GM21717 (cell line): ENCODE measurements at regions not wholly inside any gene's neighbourhood (a gene's known extent, or its start where the extent isn't known, plus 50 kb on each side); places are given as distances from the start of the nearest gene placed in this dataset.
"Not testable (repeated sequence)": the region's sequence is repeated elsewhere in the genome, so short reads cannot be mapped to it uniquely, and the experiment has no call there.

Experiments used
- ATAC-seq: cut with Tn5 transposase; IDR thresholded peaks from one replicate; pipeline ENCODE4 v1.9.1; 2021; ENCODE audit warnings: mild to moderate bottlenecking, moderate library complexity; ENCODE audit not compliant: unreplicated experiment

DNA sequence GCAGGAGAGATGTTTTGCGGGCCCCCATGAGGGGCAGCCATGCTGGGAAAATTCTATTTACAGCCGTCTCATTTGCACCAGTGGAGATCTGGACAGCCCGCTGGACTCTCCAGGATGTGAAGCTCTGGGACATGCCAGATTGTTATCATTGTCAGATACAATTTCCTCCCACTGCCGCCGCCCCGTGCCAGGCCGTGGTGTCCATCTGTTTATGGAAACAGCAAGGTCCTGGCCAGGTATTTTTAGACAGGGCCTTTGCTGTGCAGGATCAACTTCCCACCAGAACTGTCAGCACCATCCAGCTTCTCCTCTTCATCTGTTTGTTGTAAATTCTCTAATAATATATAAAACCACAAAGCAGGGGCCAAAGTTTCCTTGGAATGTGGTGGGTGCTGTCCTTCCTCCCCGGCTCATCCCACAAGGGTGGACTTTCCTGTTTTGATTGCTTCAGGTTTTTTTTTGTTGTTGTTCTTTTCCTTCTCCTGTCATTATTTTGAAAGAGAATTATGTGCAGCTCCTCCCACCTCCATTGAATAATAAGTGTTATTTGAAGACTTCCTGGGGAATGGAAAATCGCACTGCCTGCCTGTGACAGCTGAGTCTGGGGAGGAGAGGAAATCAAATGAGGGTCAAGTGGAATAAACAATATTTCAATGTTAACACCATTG lies 398.1 kb downstream of the TNS1 start:
- no peak for ATAC-seq

DNA sequence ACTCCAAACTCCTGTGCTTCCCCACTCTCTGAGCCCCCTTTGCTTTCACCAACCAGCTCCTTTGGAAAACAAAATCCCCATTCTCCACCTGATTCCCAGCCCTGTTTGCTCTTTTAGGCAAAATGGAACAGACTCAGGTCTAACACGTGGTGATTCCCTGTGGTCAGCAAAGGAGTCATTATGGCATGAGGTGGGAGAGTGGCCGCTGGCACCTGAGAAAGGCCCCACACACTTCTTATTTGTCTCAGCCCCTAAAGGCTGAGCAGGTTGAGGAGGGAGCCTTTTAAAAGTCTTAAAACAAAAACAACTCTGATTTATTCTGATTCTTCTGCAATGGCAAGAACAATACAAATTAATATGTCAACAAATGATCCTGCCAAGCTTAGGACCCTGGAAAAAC lies 401.2 kb downstream of the TNS1 start:
- ATAC-seq = no peak

DNA sequence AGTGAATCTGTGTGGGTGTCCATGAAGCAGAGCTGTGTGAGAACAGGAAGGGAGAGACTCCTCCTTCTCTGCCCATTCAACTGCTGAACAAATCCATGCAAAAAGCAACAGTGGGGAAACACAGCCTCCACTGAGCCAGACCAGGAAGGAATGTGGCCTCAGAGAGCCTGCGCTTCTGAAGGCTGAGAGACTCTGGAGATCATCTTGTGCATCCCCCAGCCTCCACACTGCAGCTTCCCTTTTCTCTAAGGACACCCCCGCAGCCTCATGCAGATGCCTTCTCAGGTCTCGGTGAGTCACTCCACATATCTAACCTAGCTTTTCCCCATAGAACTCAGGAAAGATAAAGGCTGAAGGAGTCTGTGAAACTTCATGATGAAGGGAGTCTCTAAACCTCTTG lies 402.9 kb downstream of the TNS1 start:
- ATAC-seq = no peak

DNA sequence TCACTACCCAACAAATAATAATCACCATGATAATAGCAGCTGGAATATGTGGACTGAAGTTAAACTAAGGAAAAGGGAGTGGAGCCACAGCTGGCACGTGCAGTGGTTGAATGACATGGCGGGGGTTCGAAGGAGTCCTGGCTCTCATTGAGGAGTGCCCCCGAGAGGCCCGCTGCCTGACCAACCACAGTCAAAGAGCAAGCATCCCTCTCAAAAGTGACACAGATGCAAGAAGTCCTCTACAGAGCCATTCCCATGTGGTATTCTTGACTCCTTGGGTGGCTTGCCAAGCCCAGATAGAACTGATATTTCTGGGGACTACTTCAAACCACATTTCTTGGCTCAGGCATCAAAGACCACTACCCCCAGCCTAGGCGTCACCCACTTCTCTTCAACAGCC lies 405.1 kb downstream of the TNS1 start:
- no peak for ATAC-seq

DNA sequence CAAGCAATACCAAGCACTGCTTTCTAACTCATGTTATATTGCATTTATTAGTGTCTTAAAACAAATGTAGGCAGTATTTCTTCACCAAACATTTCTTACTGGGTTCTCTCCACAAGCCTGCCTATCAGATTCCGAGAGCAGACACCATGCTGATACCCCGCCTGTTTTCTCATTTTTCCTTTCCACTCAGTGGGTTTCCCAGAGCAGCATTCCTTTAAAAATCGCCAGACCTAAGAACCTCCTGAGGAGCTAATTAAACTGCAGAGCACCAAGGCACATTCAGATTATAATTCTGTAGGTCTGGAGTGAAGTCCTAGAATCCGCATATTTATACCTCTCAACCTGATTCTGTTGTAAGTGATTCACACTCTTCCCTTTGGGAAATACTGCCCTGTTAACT lies 405.6 kb downstream of the TNS1 start:
- no peak for ATAC-seq

DNA sequence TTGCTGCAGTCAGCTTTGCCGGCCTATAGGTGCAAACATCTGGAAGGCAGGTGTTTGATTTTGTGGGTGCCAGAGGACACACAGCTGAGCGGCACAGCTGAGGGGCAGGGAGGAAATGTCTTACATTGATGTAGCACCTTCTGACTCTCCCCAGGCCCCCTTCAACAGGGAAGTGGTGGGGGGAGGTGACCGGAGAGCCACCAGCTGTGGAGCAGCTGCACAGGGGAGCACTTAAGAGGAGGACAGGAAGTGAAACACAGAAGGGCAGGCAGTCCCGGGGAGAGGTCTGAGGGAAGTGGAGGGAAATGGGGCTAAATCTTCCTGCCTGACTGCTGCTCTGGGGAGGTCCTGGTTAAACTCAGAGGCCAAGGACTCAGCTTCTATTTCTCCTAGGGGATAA lies 409.1 kb downstream of the TNS1 start:
- no peak for ATAC-seq

DNA sequence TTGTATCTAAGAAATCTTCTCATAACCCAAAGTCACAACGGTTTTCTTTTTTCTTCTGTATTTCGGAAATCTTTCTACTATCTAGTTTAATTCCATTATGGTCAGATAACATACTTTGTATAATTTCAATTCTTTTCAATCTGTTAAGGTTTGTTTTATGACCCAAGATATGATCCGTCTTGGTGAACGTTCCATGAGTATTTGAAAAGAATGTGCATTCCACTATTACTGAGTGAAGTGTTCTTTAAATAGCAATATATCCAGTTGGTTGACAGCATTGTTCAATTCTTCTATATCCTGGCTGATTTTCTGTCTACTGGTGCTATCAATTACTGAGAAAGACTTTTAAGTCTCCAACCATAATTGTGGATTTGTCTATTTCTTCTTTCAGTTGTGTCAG lies 414.5 kb downstream of the TNS1 start:
- ATAC-seq = no peak

DNA sequence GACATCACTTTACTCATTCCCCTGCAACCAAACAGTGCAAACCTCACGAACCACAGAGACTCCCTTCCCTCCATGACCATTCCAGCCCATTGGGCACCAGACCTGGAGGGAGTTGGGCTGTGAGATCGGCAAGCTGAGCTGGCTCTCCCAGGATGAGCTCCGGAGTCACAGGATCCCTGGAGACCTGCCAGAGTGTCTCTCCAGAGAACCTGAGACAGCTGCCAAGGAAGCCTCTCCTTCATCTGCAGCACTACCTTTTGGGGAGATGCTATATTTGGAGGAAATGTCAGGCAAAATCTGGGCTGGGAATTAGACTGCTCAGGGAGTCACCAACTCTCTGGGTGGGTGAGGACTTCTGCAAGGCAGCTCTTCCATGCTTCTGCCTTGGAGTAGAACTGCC lies 417.4 kb downstream of the TNS1 start:
- ATAC-seq = no peak

DNA sequence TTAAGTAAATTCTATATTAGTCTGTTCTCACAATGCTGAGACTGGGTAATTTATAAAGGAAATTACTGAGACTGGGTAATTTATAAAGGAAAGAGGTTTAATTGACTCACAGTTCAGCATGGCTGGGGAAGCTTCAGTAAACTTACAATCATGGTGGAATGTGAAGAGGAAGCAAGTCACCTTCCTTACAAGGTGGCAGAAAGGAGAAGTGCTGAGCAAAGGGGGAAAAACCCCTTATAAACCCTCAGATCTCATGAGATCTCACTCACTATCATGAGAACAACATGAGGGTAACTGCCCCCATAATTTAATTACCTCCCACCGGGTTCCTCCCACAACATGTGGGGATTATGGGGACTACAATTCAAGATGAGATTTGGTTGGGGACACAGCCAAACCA lies 422.4 kb downstream of the TNS1 start:
- ATAC-seq = not testable (repeated sequence)

DNA sequence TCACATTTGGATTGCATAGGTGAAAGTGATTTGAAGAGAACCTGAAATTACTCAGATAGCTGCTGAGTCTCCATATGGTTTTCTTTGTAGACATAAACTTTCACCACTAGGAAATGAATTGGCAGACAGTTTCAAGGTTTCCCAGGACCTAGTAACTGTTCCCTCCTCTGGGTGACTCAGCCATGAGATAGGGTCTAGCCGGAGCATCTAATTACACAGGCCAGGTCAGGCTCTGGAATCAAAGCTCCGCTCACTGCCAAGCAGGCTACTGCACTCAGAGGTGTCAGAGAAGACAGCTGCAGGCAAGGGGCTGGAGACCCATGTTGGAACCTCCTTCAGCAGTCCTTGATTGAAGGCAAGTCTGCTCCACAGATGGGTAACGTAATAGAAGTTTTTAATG lies 429.2 kb downstream of the TNS1 start:
- no peak for ATAC-seq

DNA sequence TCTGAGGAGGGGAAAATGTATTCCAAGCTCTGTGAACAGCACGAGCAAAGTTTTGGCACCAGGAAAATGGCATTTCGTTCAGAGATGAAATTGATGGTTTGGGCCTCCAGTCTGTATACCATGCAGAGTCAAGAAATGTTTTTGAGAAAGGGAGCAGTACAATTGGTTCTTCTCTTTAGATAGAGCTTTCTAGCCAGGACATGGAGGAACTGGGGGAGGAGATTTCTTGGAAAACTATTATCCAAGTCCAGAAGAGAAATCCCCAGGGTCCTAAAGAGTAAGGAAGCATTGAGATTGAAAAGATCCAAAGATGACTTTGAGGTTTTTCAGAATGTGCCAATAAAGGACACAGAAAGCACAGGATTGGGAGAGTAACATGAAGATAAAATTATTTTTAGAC lies 432.4 kb downstream of the TNS1 start:
- ATAC-seq = no peak

DNA sequence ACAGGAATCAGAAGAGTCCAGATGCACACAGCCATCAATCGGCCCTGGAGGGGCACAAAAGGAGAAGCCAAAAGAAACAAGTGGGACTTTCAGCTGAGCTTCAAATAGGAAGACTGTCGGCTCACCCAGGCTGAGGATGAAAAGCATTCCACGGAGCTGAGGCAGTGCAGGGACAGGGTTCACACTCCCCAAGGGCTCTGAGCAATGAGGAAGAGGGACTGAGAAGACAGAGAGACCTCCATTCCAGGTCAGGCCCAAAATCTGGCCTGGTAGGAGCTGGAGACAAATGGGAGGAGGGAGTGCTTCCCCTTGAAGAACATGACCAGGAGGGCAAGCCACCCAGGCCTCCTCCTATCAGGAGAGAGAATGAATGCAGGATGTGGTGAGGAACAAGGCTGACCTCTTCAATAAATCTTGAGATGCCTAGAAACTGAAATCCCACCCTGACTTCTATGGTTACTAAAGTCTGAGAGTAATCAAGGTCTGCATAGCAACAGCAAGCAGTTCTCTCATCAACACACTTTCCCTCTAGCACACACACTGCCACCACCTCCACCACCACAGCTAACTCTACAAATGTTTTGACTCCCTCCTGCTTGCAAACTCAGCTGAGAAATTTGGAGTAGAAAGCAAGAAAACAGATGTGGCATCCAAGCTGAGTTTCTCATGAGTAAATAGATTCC lies 434.4 kb downstream of the TNS1 start:
- no peak for ATAC-seq

DNA sequence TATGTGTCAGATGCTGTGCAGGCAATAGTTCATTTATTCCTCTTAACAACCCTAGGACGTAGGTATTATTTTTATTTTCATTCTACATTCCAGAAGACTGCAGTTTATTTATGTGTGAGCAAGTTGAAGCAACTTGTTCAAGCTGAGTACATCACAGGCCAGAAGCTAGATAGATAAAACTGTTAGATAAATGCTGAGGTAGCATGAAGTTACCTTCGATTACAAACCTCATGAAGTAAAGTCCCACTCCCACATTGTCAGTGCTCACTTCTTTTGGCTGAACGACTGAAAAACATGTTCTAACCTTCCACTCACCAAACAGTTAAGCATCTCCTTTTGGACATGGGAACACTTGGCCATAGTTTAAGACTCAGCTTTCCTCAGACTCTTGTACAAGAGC lies 439.2 kb downstream of the TNS1 start:
- no peak for ATAC-seq

DNA sequence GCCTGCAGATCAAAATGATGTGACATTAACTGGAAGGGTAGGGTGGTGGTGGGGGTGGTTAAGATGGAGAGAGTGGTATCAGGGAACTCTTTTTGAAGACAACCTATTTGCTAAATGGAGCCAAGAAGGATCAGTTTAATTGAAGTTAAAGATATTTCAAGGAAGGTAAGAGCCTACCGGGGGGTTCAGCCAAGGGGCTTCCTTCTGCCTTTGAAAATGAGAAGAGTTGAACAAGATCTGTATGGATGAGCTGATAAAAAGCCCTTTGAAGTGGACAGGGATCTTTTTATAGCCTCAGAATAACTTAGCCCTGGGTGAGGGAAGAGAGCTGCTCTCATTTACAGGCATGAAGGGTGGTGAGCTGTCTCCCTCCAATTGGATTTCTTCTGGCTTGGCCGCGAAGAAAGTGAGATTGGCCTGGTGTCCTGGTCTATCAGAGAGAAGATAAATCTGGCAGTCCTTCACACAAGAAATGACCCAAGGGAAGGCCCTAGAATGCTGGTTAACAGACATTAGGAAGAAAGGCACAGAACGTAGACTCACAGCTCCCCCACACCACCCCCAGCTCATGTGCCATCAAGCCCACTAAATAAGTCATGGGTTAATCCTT lies 439.8 kb downstream of the TNS1 start:
- ATAC-seq = no peak

DNA sequence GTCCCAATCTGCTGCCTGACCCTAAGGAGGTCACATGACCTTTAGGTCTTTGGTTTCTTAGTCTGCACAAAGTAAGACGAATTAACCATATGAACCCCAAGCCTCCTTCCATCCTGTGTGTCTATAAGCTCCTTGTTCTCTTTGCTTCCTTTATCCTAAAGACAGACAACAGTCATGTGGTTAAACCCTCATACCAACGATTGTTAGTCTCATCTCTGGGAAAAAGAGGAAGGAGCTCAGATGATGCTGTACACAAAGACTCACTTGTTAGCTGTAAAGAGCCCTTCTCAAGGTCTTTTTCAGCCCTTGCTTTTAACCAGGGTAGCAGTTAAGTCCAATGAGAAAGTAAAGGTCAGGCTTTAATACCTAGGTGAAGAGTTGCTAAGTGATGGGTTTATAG lies 443.7 kb downstream of the TNS1 start:
- ATAC-seq = no peak

DNA sequence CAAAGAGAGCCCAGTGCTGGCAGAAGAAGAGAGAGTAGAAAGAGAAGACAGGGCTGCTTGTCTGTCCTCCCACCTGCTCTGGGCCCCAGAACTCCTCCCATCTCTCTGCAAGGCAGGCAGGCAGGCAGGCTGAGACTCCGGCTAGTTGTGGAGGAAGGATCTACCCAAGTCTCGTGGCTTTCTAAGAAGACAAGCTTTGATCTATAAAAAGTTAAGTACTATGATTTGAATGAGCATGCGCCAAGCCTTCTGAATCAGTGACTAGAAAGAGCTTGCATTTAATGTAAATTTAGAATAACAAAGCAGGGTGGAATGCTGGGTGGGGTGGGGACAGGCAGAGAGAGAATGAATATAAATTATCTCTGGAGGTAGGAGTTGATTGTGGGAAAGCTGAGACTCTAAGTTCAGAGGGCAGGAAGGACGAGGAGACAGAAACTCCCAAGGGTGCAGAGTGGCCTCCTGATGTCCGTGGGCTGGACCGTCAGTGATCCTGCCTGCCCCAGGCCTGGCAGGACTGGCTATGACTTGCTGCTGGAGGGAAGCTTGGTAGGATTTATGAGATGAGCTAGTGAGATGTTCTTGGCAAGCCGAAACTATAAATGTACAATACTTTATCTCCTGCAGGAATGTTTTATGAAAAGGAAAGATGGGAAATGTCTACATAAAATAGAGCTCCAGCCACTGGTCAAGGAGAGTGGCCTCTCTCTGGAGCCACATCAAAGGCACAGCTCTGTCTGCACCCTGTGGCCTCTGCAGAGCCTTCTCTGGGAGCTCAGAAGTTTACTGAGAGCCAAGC lies 447.5 kb downstream of the TNS1 start:
- no peak for ATAC-seq

DNA sequence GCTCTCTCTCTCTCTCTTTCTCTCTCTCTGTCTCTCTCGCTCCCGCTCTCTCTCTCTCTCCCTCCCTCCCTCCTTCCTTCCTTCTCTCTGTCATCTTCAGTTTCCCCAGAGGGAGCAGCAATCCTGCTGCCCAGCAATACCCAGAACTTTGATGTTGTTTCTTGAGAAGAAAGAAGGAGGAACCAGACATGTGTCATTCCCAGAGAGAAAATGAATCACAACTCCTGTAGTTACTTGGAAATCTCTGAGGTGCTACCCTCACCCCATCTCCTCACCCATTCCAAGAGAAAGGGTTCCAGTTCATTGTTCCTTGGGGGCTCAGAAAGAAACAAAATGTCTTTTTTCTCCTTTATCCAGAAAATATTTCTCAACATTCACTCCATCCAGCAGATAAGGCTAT lies 449.1 kb downstream of the TNS1 start:
- no peak for ATAC-seq

DNA sequence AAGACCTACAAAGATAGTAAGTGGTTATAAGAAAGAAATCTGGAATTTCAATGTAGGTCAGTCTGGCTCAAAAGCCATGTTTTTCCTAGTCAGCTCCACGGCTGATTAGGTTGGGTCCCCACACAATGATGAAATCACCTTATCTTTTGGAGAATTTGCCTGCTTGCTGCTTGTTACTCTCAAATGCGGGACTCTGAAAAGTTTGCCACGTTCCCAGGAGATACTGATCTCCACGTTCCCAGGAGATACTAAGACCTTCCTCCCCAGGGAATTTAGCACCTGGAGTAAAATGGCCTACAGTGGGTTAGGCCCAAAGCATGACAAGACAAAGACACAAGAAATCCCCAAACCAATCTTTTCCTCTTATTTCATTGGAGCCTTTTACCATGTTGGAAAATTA lies 449.6 kb downstream of the TNS1 start:
- ATAC-seq = no peak

DNA sequence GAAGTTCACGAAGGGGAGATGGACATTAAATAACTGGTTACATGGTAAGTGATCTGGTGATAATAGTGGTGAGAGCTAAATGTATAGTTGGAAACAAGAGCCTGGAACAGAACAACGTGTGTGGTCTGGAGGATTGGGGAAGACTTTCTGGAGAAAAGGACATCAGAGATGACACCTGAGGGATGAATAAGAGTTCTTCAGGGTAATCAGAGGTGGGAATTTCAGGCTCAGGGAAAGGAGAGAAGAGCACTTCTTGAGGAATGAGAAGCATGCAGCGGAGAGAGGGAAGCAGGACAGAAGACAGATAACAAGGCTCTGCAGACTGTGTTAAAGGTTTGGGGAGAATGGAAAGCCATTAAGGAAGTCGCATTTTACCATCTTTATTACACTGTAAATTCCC lies 450.7 kb downstream of the TNS1 start:
- ATAC-seq = no peak

DNA sequence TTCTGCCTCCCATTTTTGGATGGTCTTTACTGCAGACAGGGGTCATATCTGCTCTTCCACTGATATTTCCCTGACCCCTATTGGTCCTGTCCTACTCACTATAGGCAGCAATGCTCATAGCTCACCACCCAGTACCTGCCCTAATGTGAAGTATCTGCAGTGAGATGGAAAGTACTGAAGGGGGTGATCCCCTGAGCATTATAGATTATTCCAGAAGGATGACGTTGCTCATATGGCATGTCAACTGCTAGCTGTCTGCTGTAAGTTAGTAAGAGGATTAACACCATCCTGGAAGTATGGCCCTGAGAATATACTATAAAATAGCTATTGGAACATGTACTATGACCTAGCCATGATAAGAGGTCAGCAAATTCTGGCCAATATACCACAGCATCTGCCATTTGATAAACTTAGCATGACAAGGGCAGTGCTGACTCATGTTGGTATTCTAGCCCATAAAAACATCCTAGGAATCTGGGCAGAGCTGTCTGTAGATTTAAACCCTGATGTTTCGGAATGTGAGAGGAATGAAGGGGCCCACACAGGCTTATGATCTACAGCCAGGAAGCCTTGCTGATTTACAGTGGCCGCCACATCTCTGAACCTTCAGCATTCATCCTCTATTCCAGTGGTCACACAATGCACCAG lies 451.4 kb downstream of the TNS1 start:
- ATAC-seq = no peak

DNA sequence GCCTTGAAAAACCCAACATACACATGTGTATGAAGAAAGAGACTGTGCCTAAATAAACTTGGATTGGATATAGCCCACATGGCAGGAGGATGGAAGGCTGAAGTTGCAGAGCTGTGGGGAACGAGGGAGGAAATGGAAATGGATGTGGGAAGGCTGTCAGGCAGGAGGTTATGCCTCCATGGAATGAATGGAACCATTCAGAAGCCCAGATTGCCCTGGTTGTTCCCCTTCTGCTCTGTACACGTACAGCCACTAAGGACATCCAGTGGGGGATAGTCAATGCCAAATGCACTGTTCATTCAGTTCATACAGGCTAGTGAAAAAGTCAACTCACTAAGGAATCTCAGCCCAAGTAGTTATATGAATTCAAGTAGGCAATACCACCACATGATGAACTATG lies 463.7 kb downstream of the TNS1 start:
- ATAC-seq = no peak
